ENCODE measurements at regions not wholly inside any gene's neighbourhood (a gene's known extent, or its start where the extent isn't known, plus 50 kb on each side); places are given as distances from the start of the nearest gene placed in this dataset.

- Mint-ChIP-seq H3K4me3 (no peak overlapping the region), H3K27ac (no peak overlapping the region), H3K27me3 (no peaks in the 10 kb centered on the region), H3K9me3 (no peaks in the 10 kb centered on the region), H3K36me3 (ENCODE audit: low read depth) (no peaks in the 10 kb centered on the region), H3K4me1 (ENCODE audit: low read depth) (no peaks in the 10 kb centered on the region)
- ATAC-seq (ENCODE audit: poor library complexity): no peak
- ChIA-PET CTCF (no interaction called here), POLR2A (no interaction called here)
- TF ChIP-seq CTCF (IDR thresholded peaks at IDR 0.05): no peak
- no peak for DNase-seq
- Histone ChIP-seq H3K27ac (ENCODE audit: low read depth in 1 of 2, low read length in 2 of 2) (no peak overlapping the region), H3K4me3 (ENCODE audit: low read length) (no peak overlapping the region), H3K9me3 (ENCODE audit: control insufficient read depth in 1 of 2, insufficient read depth in 1 of 2, low read length in 2 of 2) (no peaks in the 10 kb centered on the region), H3K27me3 (ENCODE audit: control insufficient read depth in 1 of 2, insufficient read depth in 2 of 2, low read length in 2 of 2) (no peaks in the 10 kb centered on the region), H3K4me1 (ENCODE audit: insufficient read depth, low read length) (no peaks in the 10 kb centered on the region), H3K36me3 (ENCODE audit: insufficient read depth, low read length) (no peaks in the 10 kb centered on the region)
- intact Hi-C loops (cut with DNase I, micrococcal nuclease): no loop called here
These were observed 94.3 kb upstream of the PDE1C start for GRCh38 chr7:32164341-32164996.

- no peak overlapping the region for H3K4me3 ChIP-seq (ENCODE audit: low read length)
- Mint-ChIP-seq H3K9me3 (no peaks in the 10 kb centered on the region), H3K27ac (no peak overlapping the region), H3K4me3 (no peak overlapping the region), H3K27me3 (no peaks in the 10 kb centered on the region), H3K4me1 (ENCODE audit: low read depth) (no peaks in the 10 kb centered on the region), H3K36me3 (ENCODE audit: low read depth) (no peaks in the 10 kb centered on the region)
- H3K36me3 ChIP-seq (ENCODE audit: insufficient read depth, low read length): no peaks in the 10 kb centered on the region
- ATAC-seq (ENCODE audit: poor library complexity) (no peak), DNase-seq (no peak)
- CTCF ChIA-PET: no interaction called here
- TF ChIP-seq CTCF (IDR thresholded peaks at IDR 0.05): no peak
- H3K4me1 ChIP-seq (ENCODE audit: insufficient read depth, low read length): no peaks in the 10 kb centered on the region
- H3K27me3 ChIP-seq (ENCODE audit: control insufficient read depth in 1 of 2, insufficient read depth in 2 of 2, low read length in 2 of 2): no peaks in the 10 kb centered on the region
- POLR2A ChIA-PET: no interaction called here
- intact Hi-C loops (cut with DNase I, micrococcal nuclease): no loop called here
- H3K27ac ChIP-seq (ENCODE audit: low read depth in 1 of 2, low read length in 2 of 2): no peak overlapping the region
- no peaks in the 10 kb centered on the region for H3K9me3 ChIP-seq (ENCODE audit: control insufficient read depth in 1 of 2, insufficient read depth in 1 of 2, low read length in 2 of 2)
These were observed 93.7 kb upstream of the PDE1C start for GRCh38 chr7:32163896-32164295.

GRCh38 chr7:32163141-32163806, 93.1 kb upstream of the PDE1C start:
- no peaks in the 10 kb centered on the region for H3K36me3 ChIP-seq (ENCODE audit: insufficient read depth, low read length)
- no peaks in the 10 kb centered on the region for H3K4me1 Mint-ChIP-seq (ENCODE audit: low read depth)
- no peak overlapping the region for H3K27ac ChIP-seq (ENCODE audit: low read depth in 1 of 2, low read length in 2 of 2)

More at GRCh38 chr7:32163141-32163806, 93.1 kb upstream of the PDE1C start:
- intact Hi-C loops (cut with DNase I, micrococcal nuclease): no loop called here
- Histone ChIP-seq H3K4me1 (ENCODE audit: insufficient read depth, low read length) (no peaks in the 10 kb centered on the region), H3K27me3 (ENCODE audit: control insufficient read depth in 1 of 2, insufficient read depth in 2 of 2, low read length in 2 of 2) (no peaks in the 10 kb centered on the region), H3K9me3 (ENCODE audit: control insufficient read depth in 1 of 2, insufficient read depth in 1 of 2, low read length in 2 of 2) (no peaks in the 10 kb centered on the region), H3K4me3 (ENCODE audit: low read length) (no peak overlapping the region)
- DNase-seq (no peak), ATAC-seq (ENCODE audit: poor library complexity) (no peak)
- Mint-ChIP-seq H3K27ac (no peak overlapping the region), H3K36me3 (ENCODE audit: low read depth) (no peaks in the 10 kb centered on the region), H3K9me3 (no peaks in the 10 kb centered on the region), H3K27me3 (no peaks in the 10 kb centered on the region), H3K4me3 (no peak overlapping the region)
- no peak for TF ChIP-seq CTCF (IDR thresholded peaks at IDR 0.05)
- CTCF ChIA-PET: no interaction called here
- POLR2A ChIA-PET: no interaction called here
